Breast epithelium (tissue), 3 donors: ENCODE measurements at regions not wholly inside any gene's neighbourhood (a gene's known extent, or its start where the extent isn't known, plus 50 kb on each side); places are given as distances from the start of the nearest gene placed in this dataset.

Experiments used
- CTCF ChIP-seq, 3 donors: fragments of 450-650 bp; IDR thresholded peaks; one replicate each; pipeline ENCODE4 v1.5.1; 2016 to 2017; ENCODE audit warnings: antibody characterized with exemption in 3 of 3, mild to moderate bottlenecking in 3 of 3, moderate library complexity in 3 of 3
- POLR2A ChIP-seq: fragments of 450-650 bp; IDR thresholded peaks from one replicate; pipeline ENCODE4 v1.6.1; 2016; ENCODE audit warnings: antibody characterized with exemption, mild to moderate bottlenecking, moderate library complexity
- POLR2AphosphoS5 ChIP-seq, 3 donors: sonication (generic); formaldehyde crosslinking; IDR thresholded peaks; one replicate each; pipeline ENCODE4 v1.6.1; 2017; ENCODE audit warnings: antibody characterized with exemption in 3 of 3

- TF ChIP-seq POLR2AphosphoS5 (IDR thresholded peaks at IDR 0.05) (no peak), CTCF (IDR thresholded peaks at IDR 0.05) (no peak), POLR2A (no peak)
Measured at GRCh38 chr2:199015072-199015471, 442.7 kb downstream of the SATB2 start.
